ENCODE measurements at regions not wholly inside any gene's neighbourhood (a gene's known extent, or its start where the extent isn't known, plus 50 kb on each side); places are given as distances from the start of the nearest gene placed in this dataset.

DNA sequence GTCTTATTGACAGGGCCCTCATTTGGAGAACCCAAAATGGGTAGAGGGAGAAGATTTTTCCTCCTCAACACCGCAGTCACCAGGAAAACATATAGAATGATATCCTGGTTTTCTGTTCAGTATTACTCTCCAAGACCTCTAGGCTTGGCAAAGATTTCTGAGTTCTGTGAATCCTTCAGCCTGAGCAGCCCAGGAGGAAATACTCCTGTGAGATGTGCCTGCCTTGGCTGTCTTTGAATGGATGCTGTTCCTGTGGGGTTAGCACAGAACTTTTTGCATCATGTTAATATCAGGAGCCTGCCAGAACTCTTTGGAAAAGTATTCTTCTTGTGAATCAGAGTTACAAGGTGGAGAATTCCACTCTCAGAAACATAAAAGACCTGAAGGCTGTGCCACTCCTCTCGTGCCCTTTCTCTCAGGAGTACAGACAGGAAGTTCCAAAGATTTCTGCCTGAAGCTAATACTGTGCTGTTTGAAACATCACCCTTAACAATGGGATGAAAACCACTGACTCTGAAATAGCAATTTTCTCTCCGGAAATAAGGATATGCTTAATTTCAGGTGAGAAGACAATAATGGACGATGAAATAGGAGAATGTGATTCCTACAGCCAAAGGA is 520.1 kb upstream of the NBEA start:
- DNase-seq = no peak

DNA sequence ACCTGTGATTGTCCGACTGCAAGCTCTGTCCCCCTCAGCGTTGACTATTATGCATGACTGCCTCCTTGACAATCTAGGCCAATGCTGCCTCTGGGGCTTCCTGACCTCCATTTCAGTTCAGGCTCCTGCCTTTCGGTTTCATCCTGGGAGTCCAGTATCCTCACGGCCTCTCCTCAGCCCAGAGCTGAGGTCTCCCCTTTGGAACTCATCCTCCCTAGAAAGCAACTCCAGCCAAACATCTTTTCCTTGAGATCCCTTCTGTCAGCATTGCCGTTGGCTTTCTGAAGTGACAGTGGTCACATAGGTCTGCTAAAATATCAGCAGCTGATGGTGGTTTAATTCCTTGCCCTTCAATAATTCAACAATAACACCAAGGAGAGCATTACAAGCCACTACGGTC is 519.1 kb upstream of the NBEA start:
- no peak for DNase-seq

DNA sequence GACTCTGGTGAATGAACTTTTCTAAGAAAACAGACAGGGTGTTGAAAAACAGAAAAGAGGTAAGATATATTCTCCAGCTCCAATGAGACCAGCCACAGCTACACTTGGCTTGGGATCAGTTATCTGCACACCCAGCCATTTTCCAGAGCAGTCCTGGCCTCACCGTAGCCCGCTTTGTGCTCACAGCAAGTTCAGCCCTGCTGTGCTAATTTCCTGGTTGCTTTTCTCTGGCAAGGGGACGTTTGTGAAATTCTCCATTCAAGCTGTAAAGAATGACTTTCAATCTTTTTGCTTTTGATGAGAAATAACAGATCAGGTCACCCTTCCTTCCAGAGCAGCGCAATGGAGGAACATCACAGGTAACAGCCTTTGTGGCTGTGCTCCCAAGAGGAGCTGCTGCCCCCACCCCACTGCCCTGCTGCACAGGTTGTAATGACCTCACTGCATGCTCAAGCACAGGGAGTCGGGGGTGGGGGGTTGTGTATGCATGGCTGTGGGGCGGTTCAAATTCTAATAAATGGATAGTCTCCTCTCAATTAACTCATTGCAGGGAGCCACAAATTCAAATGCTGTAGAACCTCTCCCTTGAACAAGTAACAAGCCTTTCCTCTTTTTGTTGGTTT is 516.6 kb upstream of the NBEA start:
- DNase-seq = no peak

DNA sequence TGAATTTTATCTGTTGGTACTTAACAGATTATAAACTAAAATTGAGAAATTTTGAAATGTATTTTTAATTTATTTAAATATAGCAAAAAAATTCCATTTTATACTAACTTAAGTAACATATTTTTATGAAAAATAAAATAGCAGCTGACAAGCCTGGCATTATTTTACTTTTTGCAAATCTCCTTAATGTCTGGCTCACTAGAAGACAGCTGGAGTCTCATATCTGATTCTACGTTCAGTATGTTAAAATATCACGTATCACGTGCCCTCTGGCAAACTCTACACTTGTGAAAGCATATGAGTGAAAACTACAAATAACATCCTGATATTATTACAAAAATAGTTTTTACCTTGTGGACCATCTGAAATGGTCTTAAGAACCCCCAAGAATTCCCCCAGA is 513.2 kb upstream of the NBEA start:
- no peak for DNase-seq

DNA sequence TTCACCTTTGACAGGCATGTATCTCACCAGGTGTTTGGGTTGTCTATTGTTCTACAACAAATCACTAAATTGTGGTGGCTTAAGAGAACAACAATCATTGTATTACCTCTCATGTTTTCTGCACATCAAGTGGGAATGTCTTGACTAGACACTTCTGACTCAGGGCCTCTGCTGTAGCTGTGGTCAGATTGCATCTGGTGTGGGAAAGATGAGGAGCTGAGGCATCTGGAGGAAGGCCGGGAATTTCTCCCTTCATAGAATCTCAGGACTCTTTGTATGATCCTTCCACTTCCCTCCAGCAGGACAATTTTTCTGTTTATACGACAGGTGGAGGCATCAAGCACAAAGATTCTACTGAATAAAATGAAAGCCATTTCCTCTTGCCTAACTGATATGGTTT is 511.8 kb upstream of the NBEA start:
- DNase-seq = no peak

DNA sequence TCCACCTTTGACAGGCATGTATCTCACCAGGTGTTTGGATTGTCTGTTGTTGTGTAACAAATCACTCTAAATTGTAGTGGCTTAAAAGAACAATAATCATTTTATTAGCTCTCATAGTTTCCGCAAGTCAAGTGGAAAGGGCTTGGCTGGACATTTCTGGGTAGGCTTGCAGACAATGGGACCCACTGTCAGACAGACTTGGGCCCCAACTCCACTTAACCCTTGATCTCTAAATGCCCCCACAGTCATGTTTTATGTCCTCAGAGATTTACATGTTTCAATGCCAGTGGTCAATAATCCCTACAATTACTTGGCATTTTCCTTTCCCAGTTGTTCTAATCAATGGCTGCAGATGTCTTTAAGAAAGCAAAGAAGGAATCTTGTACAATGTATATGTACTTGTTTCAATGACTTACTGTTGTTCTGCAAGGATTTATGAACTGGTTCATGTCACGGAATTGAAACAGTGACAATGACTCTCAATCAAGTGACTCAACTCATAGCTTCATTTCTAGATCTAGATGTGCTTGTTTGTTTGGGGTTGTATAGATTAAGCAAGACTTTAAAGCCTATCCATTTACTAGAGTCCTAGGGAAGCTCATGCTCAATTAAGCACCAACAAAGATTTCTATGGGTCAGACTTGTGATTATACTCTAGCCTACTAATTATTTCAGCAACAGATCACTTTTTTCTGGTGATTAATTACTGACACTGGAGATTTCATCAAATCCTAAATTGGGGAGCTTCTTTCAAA is 510.1 kb upstream of the NBEA start:
- DNase-seq = no peak

DNA sequence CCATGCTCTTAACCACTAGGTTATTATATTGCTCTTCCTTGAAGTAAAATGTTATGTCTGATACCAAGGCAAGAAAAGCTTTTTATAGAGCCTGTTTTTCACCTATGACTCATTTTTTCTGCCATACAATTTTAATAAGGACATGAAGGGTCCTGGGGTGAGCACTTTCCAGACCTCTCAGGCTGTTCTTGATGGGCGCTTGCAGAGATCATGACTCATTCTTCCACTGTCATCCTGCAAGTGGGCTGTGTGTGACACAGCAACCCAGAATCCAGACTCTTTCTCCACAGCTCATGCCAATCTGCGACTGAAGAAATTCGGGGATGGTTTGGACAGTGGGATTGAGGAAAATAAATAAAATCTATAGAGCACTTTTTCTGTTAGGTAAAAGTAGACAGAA is 506.7 kb upstream of the NBEA start:
- no peak for DNase-seq

DNA sequence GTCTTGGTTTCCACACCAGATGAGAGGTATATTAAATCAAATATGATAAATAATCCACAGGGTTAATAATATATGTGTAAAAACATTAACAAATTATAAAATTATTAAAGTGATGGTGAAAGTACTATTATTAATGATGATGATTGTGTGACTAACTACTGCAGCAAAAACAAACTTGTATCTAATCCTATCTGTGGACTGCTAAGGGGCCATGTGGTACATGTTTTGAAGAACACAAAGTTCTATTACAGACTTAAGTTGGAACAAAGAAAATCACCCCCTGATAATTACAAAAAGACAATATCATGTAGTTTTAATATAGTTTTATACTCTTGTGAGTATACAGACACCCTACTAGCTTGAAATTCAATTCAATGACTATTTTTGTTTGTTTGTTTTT is 504.2 kb upstream of the NBEA start:
- DNase-seq = no peak

DNA sequence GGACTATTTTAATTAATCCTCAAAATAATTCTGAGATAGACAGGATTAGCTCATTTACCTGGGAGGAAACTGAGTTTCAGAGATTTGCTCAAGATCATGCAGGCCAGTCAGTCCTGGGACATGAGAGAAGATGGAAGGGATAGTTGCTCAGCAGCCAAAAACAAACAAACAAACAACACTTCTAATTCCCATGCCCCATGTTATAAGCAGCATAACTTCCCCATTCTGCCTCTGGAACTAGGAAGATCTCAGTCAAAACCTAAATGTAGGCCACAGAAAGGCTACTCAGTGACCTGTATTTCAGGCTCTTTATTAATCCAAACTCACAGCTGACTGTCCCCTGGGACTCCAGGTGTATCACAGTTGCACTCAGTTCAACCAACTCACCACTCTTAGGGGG is 489.2 kb upstream of the NBEA start:
- DNase-seq = no peak

DNA sequence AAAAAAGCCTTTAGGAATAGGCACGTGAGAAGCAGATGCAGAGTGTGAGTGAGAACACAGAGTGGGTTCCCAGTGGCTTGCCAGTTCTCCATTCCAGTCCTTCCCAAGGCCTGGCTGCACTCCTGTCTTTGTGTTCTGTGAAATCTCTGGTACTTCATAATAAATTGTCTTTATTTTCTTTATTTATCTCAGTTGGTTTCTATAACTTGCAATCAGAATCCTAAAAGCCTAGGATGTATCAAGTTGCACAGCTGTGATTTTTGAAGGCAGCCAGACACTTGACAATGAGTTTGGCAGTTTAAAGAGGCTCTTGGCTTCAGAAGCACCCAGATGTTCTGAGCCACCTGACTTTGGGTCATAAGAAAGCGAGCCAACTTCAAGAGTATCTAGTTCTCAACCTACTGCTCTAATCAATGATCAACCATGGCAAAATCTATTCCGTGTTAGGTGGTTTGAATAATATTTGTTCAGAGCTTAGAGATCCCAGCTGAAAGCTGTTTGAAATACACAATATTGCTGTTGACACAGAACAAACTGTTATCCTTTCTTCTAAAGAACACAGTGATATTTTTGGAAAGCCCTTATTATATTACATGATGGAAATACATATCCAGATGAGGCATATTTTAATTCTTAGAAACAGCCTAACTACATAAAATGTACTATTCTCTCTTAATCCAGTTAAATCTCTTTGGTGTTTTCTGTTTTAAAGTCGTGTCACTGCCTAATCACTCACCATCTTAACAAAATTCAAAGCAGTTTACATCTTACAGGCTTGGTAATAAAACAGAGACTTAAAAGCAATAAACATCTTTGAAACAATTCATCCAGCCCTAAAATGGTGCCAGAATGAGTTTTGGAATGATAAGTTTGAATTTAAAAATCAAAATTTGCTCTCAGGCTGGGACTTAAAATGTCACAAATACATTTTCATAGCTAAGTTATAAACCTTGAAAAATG is 483.0 kb upstream of the NBEA start:
- no peak for DNase-seq

DNA sequence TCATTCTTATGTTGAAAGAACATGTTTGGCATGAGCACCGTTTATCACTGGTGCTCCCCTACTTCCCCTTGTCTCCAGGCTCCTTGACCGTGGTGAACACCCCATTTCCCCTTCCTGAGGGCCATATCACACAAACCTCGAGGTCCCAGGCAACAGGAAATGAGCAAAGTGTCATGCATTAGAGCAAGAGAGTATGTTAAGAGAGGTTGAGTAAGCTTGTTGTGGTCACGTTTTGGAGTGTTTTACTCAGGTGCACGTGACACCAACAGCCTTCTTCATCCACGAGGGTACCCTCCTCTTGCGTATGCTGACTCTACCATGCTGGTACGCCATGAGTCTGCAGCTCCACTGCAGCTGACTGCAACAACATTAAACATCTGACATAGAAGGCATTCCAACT is 482.2 kb upstream of the NBEA start:
- no peak for DNase-seq

DNA sequence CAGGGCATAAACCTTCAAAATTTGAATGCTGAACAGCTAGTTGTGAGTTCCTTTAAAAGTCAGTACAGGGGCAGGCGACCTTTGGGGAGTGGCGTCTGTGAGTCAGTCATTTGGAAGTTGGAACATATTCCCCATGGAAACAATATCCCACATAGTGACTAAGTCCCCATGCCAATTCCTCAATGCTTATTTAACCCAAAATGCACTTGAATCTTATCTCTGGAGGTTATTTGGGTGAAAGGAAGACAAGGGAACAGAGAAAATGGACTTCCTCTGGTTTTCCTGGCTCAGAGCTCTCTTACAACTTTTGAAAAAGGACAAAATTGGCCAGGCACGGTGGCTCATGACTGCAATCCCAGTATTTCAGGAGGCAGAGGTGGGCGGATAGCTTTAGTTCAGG is 479.2 kb upstream of the NBEA start:
- no peak for DNase-seq

DNA sequence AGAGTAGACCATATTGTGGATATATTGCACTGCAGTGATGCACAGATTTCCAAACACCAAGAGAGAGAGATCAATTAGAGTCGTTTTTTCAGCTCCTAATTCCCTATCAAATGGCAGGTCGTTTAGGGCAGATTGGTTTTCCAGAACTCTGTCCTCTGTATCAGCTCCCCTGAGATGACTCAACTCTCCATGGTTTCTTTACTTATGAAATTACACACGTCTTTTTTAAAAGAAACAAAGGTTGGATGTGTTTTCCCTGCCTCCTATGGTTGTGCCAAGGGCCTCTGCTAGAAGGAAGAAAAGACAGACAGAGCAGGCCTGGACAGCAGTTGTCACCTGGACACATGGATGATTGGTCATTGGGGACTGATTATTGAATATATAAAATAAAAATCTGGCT is 478.1 kb upstream of the NBEA start:
- no peak for DNase-seq

DNA sequence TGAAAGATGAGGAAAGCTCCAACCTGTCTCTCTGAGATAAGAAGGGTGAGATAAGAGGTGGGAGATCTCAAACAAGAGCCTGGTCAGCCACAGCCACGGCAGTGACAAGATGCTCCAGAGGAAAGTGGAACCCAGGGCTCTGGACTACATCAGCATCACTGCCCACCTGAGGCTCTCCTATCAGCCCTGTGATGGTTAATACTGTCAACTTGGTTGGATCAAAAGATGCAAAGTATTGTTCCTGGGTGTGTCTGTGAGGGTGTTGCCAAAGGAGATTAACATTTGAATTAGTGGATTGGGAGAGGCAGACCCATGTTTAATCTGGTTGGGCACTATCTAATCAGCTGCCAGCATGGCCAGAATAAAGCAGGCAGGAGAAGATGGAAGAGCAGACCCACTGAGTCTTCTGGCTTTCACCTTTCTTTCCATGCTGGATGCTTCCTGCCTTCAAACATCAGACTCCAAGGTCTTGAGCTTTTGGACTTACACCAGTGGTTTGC is 476.6 kb upstream of the NBEA start:
- no peak for DNase-seq

DNA sequence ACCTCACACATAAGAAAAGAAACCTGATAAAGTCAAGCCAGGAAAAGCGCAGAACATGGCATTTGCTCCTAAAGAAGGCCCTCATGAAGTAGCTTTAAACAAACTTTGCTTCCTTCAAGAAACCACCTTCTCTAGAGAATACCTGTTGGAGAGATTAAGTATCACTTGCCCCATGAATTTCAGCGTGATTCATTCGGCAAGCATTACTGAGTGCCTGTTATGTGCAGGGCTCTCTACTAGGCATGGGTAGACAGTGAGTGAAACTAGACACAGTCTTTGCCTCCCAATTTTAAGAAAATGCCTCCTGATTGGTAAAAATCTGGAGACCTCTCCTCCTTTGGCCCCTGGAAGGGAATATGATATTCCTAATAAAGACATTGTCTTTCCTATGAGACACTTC is 475.8 kb upstream of the NBEA start:
- no peak for DNase-seq

DNA sequence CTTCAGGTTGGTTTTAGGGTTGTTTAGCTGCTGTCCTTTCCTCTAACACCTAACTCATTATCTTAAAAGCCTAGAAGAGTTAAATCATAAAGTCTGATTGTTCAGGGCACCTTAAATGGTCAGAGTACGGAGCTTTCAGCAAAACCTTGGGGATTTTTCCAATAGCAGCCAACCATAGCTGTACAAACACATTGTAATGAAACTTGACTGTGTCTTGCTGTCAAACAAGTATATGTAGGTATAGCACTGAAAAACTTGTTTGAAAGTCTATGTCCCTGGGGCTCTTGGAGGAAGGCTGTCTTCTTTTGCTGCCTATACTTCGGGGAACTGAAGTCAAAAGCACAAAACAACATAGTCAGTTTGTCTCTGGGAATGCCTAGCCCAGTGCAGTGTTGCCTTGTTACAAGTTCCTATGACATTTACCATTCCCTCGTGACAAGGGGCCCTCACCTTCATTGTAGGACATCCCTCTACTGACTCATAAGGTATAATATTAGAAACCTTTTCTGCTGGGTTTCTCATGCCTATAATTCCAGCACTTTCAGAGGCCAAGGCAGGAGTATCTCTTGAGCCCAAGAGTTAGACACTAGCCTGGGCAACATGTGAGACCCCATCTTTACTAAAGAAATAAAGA is 474.5 kb upstream of the NBEA start:
- no peak for DNase-seq

DNA sequence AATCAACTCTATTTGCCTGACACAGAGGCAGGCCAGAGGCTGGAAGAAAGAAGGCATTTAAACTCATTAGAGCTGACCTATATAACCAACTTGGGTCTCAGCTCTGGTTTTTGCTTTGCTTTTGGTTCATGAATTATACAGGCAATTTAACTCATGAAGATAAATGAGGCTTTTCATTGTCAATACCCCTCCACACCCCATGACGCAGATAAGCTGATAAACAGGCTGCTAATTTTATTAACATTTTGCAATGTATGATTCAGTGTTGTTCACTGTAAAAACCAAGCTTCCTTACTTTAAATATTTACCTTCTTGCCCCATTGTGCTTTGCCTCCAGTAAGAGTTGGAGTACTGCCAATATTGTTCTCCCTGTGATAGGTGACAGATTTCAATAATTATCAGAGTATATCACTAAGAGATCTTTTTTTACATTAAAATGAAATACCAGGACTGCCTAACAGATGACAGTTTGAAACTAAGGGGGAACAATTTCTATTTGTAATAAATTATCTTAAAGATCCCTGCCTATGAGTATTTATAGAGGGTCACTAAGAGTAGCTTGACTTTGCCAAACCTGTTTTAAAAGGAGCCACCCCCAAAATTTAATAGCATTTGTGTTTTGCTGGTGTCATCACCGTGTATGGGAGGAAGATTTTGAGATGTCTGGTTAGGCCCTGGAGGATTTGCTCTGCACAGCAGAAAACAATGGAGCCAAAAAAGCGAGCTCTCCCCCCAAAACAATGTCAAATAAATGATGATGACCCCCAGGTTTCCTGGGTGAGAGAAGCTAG is 472.7 kb upstream of the NBEA start:
- no peak for DNase-seq

DNA sequence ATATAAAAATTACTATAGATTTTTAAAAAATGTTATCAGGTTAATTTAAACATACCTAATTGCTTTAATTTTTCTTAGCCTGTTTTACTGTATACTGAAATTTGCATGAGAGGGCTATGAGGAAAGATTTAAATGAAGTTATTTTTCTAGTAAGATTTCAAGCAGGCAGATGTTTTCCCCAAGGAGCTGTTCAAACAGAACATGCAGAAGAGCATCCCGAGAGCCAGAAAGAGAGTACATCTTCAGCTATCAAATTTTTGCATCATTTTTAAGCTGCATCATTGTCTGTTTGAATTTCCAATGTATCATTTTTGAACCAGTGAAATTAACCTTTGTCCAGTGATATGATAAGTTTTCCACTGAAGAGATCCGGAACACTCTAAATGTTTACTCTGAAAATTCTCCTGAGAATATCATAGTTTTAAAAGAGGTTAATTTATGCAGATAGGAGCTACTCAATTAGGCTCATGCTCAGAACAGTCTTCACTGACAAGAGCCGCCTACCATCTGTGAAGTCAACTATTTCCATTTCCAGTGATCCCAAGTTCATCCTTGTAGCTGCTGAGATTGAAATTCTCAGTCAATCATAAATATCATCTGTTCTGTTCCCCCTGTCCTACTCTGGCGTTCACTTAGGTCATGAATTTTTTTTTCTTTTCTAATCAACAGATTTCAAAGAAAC is 467.7 kb upstream of the NBEA start:
- DNase-seq = no peak

DNA sequence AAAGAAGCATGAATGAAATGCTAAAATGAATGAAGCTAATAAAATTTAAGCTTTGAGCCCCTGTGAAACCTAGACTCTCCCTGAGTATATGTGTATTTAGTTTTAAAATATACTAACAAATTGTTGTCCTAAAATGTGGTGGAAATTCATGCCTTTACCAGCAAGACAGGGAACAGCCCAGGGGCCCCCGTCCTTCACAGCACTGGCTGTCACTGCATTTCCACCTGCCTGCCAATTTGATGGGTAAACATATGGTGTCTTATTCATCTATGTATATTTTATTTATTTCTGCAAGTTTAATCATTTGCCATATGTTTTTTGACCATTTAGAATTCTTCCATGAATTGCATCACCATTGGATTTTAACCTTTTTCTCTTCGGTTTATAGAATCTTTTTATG is 463.7 kb upstream of the NBEA start:
- DNase-seq = no peak

DNA sequence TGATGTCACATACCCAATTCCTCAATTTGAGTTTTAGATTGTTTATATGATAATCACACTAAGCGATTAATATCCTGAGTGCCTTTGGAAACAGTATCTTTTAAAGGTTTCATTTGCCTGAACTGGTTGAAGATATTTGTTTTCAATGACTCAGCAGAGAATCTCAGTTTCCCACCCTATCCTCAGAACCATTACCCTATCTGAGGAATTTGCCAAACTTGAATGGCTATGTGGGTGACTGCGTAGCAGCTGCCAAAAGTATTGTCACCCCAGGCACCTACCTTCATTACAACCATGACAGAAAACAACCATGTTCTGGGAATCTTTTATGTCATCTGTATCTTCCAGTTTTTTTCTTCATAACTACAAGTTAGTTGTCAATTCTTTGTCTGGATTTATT is 440.1 kb upstream of the NBEA start:
- no peak for DNase-seq

DNA sequence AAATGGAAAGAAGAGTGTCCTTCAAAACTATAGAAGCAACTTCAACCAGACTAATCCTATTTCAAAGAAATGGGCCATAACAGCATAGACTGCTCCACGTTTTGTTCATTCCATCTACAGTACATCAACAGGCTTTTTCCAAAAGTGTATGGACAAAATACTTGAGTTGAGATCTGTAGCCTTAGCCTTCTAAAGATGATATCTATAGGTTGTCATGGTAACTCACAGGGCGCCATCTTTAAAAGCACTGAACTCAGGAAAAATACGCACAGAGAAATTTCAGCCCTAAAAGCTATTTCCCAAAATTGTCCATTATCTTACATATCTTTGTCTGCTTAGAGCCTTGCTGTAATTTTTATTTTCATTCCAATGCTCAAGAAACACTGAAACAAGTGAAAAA is 439.4 kb upstream of the NBEA start:
- DNase-seq = no peak

All from activated naive CD4-positive, alpha-beta T cell treated with Interleukin-2 at 50 U/mL for 16 hours (primary cell).